Stimulated activated CD4-positive, alpha-beta T cell treated with anti-CD3 and anti-CD28 coated beads, Interleukin-1b, Interleukin-23, amount 100 ng/mL, for 4 hours (primary cell): ENCODE measurements at regions not wholly inside any gene's neighbourhood (a gene's known extent, or its start where the extent isn't known, plus 50 kb on each side); places are given as distances from the start of the nearest gene placed in this dataset.
"Not testable (repeated sequence)": the region's sequence is repeated elsewhere in the genome, so short reads cannot be mapped to it uniquely, and the experiment has no call there.

Experiments
- DNase-seq, 2 donors: peaks; one replicate each; pipeline ENCODE4 v3.0.0-alpha.2; 2020; ENCODE audit warnings: low read depth in 2 of 2

DNA sequence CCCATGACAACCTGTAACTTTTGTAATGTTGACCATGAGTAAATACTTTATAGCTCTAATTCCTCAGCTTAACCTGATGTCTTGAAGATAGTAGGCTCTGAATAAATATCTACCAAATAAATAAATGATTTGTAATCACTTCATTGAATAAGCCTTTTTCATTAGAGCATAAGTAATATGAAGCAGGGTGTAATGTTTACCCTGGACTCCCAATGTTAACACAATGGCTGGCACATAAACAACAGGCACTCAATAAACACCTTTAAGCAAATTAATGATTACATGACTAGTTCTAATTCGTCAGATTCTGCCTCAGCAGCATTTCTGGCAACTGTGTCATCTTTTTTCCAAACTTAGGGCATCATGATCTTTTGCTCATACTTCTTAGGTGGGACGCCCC is 396.3 kb downstream of the LIG4 start:
- DNase-seq: no peak

DNA sequence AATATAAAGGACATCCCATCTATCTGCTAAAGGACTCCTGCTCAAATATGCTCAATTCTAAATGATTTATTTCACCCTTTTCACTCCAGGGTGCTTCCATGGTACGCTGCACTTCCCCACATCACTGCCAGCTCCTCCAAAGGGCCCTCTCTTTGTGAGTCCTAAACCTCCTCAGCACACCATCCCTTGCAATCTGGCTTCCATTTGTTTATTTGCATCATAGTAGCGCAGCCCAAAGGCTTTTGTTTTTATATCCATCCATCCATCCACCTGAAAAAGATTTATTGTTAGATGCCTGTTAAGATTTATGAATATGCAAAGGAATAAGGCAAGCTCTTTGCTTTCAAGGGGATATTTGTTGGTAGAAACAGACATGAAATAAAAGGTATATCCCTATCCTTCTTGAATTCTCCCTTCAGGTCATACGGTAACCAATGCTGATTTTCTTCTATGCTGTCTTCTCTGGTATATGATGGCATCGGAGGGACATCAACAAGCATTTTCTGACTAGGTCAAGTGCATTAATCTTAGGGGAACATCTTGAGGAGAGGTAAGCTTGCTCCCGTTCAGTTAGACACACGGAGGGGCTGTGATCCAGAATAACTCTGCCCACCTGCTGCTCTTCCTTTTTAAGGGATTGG is 397.6 kb downstream of the LIG4 start:
- no peak for DNase-seq

DNA sequence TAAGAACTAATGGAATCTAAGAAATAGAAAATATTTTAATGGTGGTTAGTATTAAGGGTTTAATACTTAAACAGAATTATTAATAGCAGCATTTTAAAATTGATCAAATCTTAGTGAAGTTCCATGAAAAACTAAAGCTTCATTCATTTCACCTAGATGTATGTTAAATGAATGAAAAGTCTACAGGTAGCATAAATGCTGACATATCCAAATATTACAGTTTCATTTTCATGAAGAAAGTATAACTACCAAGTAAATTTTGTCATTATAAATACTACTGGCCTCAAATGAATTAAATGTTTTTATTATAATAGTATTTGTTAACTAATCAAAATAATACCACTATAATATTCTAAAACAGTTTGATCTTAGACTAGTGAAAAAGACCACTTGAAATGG is 403.3 kb downstream of the LIG4 start:
- DNase-seq: no peak

DNA sequence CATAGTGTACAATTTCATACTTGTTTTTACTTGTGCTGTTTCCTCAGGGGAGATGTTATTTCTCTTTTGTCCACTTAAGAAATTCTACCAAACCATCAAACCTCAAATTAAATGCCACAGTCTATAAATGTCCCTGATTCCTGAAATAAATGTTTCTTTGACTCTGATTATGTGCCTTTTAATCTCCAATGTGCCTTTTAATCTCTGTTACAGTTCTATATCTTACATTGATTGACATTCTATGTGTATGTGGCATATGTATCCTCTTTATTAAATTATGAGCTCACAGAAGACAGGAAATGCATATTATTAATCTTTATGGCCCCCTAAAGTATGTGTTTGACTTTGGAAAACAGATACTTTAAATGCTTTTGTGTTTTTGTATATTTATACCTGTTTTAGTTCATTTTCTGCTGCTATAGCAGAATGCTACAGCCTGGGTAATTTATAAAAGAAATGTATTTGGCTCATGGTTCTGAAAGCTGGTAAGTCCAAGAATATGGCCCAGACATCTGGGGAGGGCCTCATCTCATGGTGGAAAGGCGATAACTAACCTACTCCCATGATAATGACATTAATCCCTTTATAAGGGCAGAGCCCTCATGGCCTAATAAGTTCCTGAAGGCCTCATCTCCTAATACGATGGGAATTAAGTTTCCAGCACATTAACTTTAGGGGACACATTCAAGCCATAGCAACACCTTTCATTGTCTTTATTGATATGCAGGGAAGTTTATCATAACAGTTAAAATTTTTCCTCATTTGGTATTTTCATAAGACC is 403.9 kb downstream of the LIG4 start:
- DNase-seq: no peak

DNA sequence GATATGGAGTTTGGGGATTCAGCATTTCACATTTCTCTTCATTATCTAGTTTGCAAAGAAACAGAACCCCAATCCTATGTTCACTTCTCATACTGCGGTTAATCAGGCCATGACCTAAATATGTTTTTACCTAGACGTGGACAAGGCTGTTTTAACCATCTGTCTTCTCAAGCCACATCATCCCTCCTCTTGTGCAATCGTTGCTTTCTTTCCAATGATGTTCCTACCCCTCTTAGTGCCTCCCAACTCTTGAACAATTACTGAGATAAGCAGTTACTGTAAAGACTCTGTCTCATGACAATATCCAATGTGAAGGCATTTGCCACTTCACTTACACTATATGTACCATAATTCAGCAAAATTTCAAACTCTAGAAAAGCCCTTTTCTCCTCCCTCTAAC is 406.2 kb downstream of the LIG4 start:
- no peak for DNase-seq

DNA sequence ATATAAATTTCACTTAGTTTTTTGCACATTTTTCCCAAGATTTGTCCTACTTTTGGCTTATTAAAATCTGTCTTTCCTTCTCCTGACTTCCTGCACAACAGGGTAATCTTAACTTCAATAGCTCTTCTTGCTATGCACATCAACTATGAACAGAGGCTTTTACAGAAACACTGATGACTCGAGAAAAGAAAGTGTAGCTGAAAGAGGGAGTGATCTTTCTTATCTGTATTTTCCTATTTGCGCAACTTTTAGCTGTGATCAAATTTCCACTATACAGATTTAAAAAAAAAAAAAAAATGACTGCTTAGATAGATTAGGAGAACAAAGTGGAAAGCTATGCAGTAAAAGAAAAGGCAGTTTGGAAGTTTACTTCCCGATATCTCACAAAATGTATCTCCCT is 406.9 kb downstream of the LIG4 start:
- DNase-seq: no peak

DNA sequence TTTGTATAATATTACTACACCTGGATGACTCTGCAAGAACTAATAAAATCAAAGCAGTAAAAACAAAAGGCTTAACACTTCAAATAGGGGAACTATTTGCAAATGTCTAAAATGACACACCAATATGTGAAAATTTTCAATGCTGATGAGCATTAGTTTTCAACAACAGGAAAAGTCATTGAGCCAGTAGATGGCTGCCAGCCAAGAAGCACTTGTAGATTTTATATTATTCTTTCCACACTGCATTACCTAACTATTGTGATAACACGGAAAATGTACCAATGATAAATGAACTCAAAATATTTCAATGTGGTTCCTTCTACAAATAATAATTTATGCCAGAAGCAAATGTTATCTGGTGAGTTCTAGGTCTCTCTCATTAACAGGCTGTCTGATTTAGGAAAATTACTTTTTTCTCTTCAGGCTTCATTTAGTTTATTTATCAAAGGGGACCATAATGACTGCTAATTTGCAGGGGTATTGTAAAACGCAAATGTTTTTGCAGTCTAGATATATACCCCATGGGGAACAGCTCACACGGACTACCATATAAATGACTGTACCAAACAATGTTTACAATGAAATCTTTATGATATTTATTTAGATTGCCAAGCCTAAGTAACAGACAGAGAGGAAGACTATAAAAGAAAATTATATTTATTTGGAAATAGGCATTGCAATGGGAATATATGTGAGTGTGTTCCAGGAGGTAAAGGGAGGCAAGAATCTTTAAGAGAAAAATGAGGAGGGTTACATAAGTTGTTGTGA is 407.8 kb downstream of the LIG4 start:
- no peak for DNase-seq

DNA sequence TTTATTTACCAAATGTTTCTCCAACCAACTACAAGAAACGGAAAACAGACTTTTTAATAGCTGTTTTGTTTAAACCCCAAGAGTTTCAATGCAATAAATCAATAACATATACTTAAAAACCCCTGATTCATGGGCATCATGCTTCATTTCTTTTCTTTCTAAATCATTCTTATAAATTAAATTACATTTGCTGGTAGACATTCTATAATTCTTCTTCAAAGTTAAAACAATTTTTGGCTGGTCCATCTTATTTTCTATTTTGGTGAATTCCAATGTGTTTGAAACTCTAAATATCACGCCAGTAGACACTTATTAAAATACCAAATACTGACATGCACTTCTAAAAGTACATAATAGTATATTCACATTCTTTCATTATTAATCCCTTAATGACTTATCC is 408.6 kb downstream of the LIG4 start:
- no peak for DNase-seq

DNA sequence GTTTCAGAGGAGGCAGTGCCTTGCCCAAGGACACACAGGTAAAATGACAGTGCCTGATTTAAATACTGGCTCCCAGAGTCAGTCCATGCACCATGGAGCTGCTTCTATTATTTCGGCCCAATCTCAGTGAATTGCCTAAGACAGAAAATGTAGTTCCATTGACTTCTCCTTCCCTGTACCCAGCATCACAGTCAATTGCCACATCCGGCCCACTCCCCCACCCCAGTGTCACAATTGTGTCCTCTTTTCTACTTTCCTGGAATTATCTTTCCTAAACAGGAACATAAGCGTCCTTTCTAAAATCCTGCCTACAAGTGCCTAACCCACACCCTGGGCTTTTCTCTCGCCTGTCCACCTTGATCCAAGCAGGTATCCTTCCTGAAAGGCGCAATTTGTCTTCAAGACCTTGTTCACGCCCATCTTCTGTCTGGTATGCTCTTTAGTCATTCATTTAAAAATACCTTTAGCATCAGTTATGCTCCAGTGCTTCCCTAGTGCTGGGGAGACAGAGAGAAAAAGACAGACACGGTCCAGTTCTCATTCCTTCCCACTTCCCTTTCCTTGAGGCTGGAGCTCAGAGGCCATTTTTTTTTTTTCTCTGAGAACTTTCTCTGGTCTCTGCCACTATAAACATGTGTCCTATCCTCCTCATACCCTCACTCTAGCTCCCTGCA is 411.4 kb downstream of the LIG4 start:
- DNase-seq: no peak

DNA sequence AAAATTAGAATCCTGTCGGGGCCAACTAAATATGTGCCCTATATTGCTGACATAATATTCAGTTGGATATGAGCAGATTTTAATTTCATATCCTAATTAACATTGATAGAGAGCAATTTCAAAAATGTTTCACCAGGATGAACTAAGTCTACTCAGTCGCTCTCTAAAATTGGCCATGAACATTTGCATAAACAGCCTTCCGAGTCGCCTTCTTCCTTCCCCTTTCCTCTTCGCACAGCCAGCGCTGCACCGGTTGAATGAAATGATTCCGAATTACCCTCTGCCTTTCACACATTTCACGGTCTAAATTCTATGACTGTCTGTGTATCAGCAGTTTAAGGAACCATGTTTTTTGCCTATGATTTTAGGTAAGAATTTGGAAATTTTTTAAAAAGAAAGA is 413.7 kb downstream of the LIG4 start:
- DNase-seq: no peak

DNA sequence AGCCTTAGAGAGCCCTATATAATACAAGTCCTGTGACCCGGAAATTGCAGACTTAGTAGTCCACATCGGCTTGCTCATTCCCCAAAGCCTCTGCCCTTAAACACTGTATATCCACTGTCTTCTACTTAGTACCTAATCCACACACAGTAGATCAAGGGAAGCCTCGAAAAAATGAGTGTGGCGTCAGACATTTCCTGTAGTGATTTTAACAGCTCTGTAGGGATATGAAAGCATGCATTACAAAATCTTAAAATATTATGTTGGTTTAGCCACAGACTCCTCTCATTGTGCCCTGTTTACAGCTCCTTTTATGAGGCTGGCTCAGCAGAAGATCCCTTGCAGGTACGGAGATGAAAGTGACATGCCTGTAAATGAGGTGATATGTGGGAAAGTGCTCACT is 416.3 kb downstream of the LIG4 start:
- DNase-seq: no peak

DNA sequence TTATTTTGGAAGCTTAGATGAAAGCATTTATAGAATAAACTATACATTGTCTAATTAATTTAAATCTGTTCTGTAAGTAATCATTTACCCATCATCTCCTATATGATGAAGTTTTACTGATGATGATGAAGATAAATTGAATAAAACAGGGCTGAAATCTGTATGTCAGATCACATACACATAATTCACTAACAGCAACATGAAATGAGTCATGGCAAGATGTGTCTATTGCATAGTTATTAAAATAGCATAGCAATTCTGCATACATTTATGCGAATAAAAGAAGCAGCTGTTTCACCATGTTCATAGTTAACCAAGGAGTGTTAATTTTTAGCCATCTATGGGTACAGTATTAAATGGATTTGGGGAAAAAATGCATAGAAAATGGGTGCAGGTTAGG is 424.9 kb downstream of the LIG4 start:
- DNase-seq: no peak

DNA sequence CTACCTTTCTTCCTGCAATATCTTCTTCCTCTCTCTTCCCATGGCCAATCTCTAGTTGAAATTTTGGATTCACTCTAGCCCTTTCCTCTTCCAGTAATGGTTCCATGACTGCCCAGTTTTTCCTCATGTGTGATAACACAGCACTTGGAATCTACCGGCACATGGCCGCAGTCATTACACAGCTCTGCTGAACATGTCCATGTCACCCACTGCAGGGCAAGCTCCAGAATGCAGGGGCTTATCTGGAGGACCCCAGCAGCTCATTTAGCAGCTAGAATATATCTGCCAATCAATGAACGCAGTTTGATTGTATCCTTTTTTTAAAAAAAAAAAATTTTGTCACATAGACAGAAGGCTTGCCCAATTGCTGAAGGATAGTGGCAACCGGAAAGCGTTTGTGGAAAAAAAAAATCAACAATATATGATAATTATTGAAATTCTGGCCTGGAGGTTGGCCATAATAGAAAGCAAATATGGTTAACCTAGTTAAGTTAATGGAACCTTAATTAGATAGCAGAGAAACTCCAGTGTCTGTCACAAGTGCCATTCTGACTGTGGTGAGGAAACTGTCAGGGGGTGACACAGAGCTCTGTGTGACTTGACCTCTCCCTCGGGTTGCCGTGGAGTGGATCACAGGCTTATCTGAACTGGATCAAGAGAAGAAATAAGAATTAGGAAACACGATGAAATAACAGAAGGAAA is 426.7 kb downstream of the LIG4 start:
- no peak for DNase-seq

DNA sequence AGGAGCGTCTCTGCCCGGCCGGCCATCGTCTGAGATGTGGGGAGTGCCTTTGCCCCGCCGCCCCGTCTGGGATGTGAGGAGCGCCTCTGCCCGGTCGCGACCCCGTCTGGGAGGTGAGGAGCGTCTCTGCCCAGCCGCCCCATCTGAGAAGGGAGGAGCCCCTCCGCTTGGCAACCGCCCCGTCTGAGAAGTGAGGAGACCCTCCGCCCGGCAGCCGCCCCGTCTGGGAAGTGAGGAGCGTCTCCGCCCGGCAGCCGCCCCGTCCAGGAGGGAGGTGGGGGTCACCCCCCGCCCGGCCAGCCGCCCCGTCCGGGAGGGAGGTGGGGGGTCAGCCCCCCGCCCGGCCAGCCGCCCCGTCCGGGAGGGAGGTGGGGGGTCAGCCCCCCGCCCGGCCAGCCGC is 432.7 kb downstream of the LIG4 start:
- DNase-seq: not testable (repeated sequence)

DNA sequence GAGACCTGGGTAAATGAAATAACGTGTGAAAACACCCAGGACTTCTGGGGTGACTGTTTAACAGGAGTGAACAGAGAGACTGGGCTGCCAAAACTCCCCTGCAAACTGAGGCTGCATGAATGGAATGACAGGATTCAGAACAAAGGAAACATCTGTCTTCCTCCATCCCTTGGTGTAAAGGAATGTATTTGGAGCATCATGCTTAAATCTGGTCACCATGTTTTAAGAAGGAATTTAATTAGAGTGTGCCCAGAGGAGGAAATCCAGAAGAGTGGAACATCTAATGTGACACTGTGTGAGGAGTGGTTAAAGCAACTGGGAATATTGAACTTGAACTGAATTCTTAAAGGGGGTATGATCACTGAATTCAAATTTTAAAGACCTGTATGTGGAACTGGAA is 437.2 kb downstream of the LIG4 start:
- DNase-seq: no peak

DNA sequence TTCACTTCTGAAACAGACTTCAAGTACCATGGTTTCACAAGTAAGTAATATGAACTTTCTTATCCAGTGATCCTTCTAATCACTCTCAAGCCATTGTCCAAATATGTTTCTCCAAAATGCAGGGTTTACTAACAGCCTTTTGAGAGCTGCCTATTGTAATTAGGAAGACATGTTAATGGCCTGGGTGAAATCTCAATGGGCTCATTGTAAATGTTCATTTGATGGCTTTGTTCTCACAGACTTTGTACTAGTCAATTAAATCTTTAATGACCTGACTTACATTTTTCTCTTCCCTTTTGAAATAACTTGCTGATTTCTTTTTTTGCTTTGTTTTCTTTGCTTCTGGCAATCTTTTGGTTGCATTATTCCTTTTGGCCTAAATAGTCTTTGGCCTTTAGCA is 444.8 kb downstream of the LIG4 start:
- no peak for DNase-seq

DNA sequence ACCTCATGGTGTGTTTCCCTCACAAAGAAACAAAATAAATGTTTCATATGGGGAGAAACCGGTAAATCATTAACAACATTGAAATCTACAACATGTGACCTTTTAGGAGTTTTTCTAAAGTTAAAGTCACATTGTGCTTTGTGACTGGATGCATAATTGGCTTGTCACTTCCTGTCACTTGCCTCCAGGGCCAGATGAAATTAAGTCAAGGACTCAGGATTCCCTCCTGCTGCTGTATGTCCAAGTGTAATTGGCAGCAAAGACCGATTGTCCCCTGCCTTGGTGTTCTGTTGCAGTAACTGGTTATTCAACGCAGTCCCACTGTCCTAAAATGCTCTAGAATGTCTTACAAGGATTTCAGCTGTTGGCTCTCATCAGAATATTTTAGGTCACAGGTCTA is 448.2 kb downstream of the LIG4 start:
- DNase-seq: no peak

DNA sequence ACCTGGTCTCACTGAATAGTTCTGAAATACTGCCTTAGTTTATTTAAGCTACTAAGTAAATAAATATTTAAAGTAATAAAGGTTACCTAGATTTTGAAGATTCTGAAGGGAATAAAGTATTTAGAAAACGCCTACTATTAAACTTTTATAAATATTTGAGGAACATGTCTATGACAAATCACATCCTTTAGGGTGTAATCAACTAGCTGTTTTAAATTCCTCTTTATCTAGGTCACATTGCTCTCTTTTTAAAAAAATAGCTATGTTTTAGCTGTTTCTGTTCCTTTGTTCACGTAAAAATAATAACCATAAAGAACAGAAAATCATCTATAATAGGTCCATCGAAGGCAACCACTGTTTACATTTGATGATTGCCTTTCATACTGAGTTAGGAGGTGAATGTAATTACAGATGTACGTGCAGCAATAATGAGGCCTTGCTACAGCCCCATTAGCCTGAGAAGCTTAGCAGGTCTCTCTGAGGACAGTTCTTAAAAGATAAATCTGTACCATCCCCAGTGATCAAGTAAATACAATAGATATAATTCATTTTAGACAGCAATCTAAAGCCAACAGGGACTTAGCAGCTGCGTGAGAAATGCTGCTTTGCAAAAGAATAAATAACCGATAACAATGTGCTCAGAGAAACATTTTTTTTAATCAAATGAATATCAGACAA is 449.5 kb downstream of the LIG4 start:
- DNase-seq: no peak

DNA sequence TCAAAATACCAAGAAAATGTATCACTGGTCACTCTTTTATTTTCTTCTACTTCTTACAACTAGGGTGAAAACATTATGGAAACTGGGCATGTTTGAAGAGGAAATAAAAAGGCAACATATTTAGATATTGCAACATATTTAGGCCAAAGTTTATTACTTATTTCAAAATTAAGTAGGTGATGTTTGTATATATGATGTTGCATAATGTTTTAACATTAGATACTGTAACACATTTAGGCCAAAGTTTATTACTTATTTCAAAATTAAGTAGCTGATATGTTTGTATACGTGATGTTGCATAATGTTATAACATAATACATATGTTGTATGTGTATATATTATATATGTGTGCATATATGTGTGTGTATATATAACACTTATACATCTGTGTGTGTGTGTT is 451.3 kb downstream of the LIG4 start:
- no peak for DNase-seq

DNA sequence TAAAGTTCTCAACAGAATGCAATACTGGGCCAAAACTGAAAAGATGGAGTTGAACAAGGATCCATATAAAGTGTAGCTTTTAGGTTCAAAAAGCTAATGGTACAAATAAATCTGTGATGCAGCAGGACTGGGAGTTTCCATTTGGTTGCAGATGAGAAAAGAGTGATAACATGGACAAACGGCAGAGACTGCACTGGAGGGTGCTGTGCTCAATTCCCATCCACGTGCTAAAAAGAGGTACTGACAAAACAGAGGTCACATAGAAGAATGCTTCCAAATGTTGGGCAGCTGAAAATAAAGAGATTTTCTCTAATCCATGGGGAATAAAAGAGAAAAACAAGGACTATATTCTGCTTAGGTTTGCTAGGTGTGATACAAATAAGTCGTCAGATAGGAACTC is 461.6 kb downstream of the LIG4 start:
- DNase-seq: no peak

DNA sequence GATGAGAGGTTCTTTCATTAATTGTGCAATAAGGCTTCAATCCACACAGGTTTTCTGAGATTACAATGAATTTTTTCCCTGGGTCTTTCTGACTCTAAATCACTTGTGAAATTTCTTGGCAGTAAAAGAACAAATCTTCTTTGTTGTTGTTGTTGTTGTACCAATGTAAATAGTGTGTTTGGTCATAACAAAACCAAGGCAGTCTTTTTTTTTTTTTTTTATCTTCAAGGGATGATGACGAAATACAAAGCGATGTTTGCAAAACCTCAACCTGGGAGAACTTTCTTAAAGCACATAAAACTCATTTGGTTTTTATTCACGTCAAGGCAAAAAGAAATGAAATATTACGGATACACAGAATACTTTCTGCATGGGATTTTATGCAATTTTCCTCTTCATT is 462.0 kb downstream of the LIG4 start:
- no peak for DNase-seq
